A549 (cell line): ENCODE measurements at regions not wholly inside any gene's neighbourhood (a gene's known extent, or its start where the extent isn't known, plus 50 kb on each side); places are given as distances from the start of the nearest gene placed in this dataset.

Source experiments
- BHLHE40 ChIP-seq: IDR thresholded peaks from 2 replicates; pipeline ENCODE4 v1.6.1; 2012; ENCODE audit warnings: low read depth, low read length, inconsistent platforms
- CTCF ChIP-seq: fragments of >200 bp; sonication (Bioruptor Twin); formaldehyde crosslinking; IDR thresholded peaks from 3 replicates; pipeline ENCODE4 v1.5.1; 2016
- EP300 ChIP-seq, 2 experiments: fragments of >200 bp; sonication (Bioruptor Twin); formaldehyde crosslinking; IDR thresholded peaks; 2 replicates in 1 of 2; 3 replicates in 1 of 2; pipeline ENCODE4 v1.6.1; 2016 to 2017
- MYC ChIP-seq: IDR thresholded peaks from 2 replicates; pipeline ENCODE4 v1.6.1; 2012; ENCODE audit warnings: mild to moderate bottlenecking, inconsistent platforms, low read length, improper control_type of control experiment, borderline replicate concordance
- POLR2A ChIP-seq: IDR thresholded peaks from 2 replicates; pipeline ENCODE4 v1.6.1; 2012; ENCODE audit warnings: mild to moderate bottlenecking, low read length
- RCOR1 ChIP-seq: fragments of 150-350 bp; IDR thresholded peaks from 2 replicates; pipeline ENCODE4 v1.6.1; 2014; ENCODE audit warnings: antibody characterized with exemption, low read length, low read depth
- TFCP2L1 ChIP-seq: fragments of 250-450 bp; sonication (Bioruptor Pico); IDR thresholded peaks from 2 replicates; pipeline ENCODE4 v1.5.0; 2021; ENCODE audit warnings: mild to moderate bottlenecking
- ZSCAN20 ChIP-seq: fragments of 250-450 bp; sonication (Bioruptor Pico); IDR thresholded peaks from 2 replicates; pipeline ENCODE4 v1.8.0; 2022; ENCODE audit warnings: mild to moderate bottlenecking, moderate library complexity

- TF ChIP-seq MYC (no peak), CTCF (no peak), TFCP2L1 (no peak), POLR2A (no peak), EP300 (IDR thresholded peaks at IDR 0.05) (no peak), RCOR1 (no peak), BHLHE40 (no peak), ZSCAN20 (no peak)
These were observed 169.5 kb upstream of the ZMIZ1 start for GRCh38 chr10:78899098-78899754.
